Caco-2 (cell line): ENCODE measurements at regions not wholly inside any gene's neighbourhood (a gene's known extent, or its start where the extent isn't known, plus 50 kb on each side); places are given as distances from the start of the nearest gene placed in this dataset.

Experiments used
- BruUV-seq: library from RNA; stranded (reverse); fragments of 400-500 nt; replicated peaks from 2 replicates; lab custom pipeline; 2021; lab: Mats Ljungman, UMichigan
- CTCF ChIA-PET: fragments of 300-600 bp; sonication (Branson Sonifier 250); formaldehyde crosslinking; loops from one replicate; lab custom pipeline; 2022; ENCODE audit warnings: antibody characterized with exemption; lab: Charles Lee
- POLR2A ChIA-PET: fragments of 300-600 bp; sonication (Branson Sonifier 250); formaldehyde crosslinking; loops from one replicate; lab custom pipeline; 2022; ENCODE audit warnings: antibody characterized with exemption; lab: Charles Lee
- DNase-seq, 2 experiments: peaks; one replicate each; pipeline versions ENCODE4 v3.0.0 to v3.0.0-alpha.2; 2020 to 2022
- H3K27me3 ChIP-seq: replicated peaks from 2 replicates; pipeline ENCODE4 v1.6.0; 2011; ENCODE audit warnings: low read length; ENCODE audit not compliant: control insufficient read depth, insufficient read depth
- H3K36me3 ChIP-seq: 2 replicates; pipeline ENCODE4 v1.5.1; 2011; ENCODE audit warnings: low read length; ENCODE audit not compliant: control insufficient read depth, insufficient read depth
- H3K4me1 ChIP-seq: fragments of 250-450 bp; sonication (Bioruptor Pico); 2 replicates; pipeline ENCODE4 v1.5.1; 2020; ENCODE audit warnings: mild to moderate bottlenecking
- H3K4me3 ChIP-seq: 2 replicates; pipeline ENCODE4 v1.5.1; 2011; ENCODE audit warnings: low read depth, mild to moderate bottlenecking, control low read depth, low read length
- H3K9me3 ChIP-seq: fragments of 250-450 bp; sonication (Bioruptor Pico); 2 replicates; pipeline ENCODE4 v1.5.1; 2020; ENCODE audit warnings: mild to moderate bottlenecking, moderate library complexity
- H3K27ac Mint-ChIP-seq: one replicate; pipeline ENCODE4 v1.8.0; 2022; ENCODE audit warnings: mixed read lengths; ENCODE audit not compliant: unreplicated experiment
- H3K27me3 Mint-ChIP-seq: one replicate; pipeline ENCODE4 v1.8.0; 2022; ENCODE audit warnings: mixed read lengths; ENCODE audit not compliant: insufficient read depth, unreplicated experiment
- H3K36me3 Mint-ChIP-seq: one replicate; pipeline ENCODE4 v1.8.0; 2022; ENCODE audit warnings: mild to moderate bottlenecking, mixed read lengths; ENCODE audit not compliant: insufficient read depth, unreplicated experiment
- H3K4me1 Mint-ChIP-seq: one replicate; pipeline ENCODE4 v1.8.0; 2022; ENCODE audit warnings: low read depth, mixed read lengths; ENCODE audit not compliant: unreplicated experiment
- H3K4me3 Mint-ChIP-seq: one replicate; pipeline ENCODE4 v1.8.0; 2022; ENCODE audit warnings: mild to moderate bottlenecking, moderate library complexity, mixed read lengths; ENCODE audit not compliant: unreplicated experiment
- H3K9me3 Mint-ChIP-seq: one replicate; pipeline ENCODE4 v1.8.0; 2022; ENCODE audit warnings: mixed read lengths; ENCODE audit not compliant: unreplicated experiment
- intact Hi-C: fragments of 100-400 bp; cut with micrococcal nuclease; formaldehyde crosslinking; loops from one replicate; pipeline ENCODE4 v1.10.0; 2022; ENCODE audit not compliant: unreplicated experiment
- TF ChIP-seq, protein P1 (sequence below), 2 experiments: fragments of 200-600 bp in 1 of 2; IDR thresholded peaks; 1 replicate in 1 of 2; 2 replicates in 1 of 2; pipeline versions ENCODE4 v1.5.1 to v1.8.0; 2011 to 2022; ENCODE audit warnings: antibody characterized with exemption in 1 of 2, control low read depth in 1 of 2, inconsistent platforms in 1 of 2, low read depth in 1 of 2, low read length in 1 of 2, mild to moderate bottlenecking in 1 of 2, moderate library complexity in 1 of 2; ENCODE audit not compliant: insufficient read depth in 1 of 2, severe bottlenecking in 1 of 2, unreplicated experiment in 1 of 2

DNA sequence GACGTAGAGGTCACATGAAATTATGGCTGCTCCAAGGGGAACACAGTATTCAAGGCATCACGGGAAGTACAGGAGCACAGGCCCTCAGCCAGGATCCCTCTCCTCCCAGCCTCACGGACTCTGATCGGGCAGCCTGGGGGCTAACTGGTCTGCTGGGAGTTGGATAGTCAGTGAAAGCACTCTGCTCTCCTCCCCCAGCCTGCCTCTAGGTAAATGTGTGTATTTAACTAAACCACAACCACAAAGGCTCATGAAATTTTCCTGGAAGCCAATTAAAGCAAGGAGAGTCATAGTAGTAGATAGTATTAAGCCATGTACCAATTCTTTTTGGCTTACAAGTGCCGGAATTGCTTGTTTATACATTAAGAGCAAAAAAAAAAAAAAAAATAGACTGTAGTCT lies 254.3 kb downstream of the MSRB3 start:
- TF ChIP-seq, protein P1, sequence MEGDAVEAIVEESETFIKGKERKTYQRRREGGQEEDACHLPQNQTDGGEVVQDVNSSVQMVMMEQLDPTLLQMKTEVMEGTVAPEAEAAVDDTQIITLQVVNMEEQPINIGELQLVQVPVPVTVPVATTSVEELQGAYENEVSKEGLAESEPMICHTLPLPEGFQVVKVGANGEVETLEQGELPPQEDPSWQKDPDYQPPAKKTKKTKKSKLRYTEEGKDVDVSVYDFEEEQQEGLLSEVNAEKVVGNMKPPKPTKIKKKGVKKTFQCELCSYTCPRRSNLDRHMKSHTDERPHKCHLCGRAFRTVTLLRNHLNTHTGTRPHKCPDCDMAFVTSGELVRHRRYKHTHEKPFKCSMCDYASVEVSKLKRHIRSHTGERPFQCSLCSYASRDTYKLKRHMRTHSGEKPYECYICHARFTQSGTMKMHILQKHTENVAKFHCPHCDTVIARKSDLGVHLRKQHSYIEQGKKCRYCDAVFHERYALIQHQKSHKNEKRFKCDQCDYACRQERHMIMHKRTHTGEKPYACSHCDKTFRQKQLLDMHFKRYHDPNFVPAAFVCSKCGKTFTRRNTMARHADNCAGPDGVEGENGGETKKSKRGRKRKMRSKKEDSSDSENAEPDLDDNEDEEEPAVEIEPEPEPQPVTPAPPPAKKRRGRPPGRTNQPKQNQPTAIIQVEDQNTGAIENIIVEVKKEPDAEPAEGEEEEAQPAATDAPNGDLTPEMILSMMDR (IDR thresholded peaks at IDR 0.05; ENCODE audit: insufficient read depth in 1 of 2, low read depth in 1 of 2, low read length in 1 of 2, severe bottlenecking in 1 of 2, unreplicated experiment in 1 of 2) = no peak
- ChIA-PET CTCF (interaction anchor here (2.7 kb wide), 1 partner anchor 24 kb away, joined by 7 read pairs; no protein-coding TSS in a partner anchor), POLR2A (no interaction called here)
- Histone ChIP-seq H3K4me1 (peaks cover 40% of the 10 kb centered on the region), H3K4me3 (no peak overlapping the region), H3K36me3 (no peaks in the 10 kb centered on the region), H3K27me3 (no peaks in the 10 kb centered on the region), H3K9me3 (no peaks in the 10 kb centered on the region)
- peak overlapping the region; percentile 77 for H3K27ac Mint-ChIP-seq
- H3K27me3 Mint-ChIP-seq = no peaks in the 10 kb centered on the region
- peak overlapping the region; percentile 61 for H3K4me3 Mint-ChIP-seq
- H3K4me1 Mint-ChIP-seq = peaks cover 29% of the 10 kb centered on the region
- DNase-seq = peak; percentile 20 to 75
- BruUV-seq = no TSS peak
- H3K9me3 Mint-ChIP-seq = no peaks in the 10 kb centered on the region
- intact Hi-C loops = loop anchor here (1.0 kb wide), 1 partner anchor 213 kb away; no protein-coding TSS in a partner anchor
- peaks cover 10% of the 10 kb centered on the region for H3K36me3 Mint-ChIP-seq

DNA sequence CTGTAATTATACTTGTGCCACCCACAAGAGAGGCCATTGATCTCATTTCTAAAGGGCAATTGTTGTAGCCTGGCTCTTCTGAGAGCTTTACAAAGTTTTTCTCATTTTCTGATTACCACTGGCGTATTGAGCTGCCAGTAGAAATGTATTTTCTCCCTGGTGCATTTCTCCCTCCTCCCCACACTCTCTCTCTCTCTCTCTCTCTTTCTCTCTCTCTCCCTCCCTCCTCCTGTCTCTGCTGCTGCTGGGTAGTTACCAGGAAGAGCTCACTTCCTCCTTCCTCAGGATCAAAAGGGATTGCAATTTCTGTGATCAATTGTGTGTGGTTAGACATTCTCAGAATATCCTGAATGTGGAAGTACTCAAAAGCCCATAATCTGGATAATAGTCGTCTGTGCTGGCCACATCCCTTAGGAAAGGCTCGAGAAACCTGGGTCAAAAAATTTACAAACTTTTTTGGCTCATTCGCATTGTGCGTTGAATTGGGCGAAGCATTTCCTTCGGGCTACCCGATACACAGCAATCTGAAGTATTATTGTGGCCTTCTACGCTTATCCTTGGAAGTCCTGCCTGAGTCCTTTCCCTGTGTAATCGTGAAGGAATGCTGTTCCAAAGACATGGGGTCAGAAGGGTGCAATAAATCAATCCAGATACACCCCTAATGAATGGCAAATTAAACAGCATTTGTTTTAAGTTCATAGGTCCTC lies 254.8 kb downstream of the MSRB3 start:
- ChIA-PET POLR2A (no interaction called here), CTCF (interaction anchor here (2.7 kb wide), 1 partner anchor 23 kb away, joined by 7 read pairs; no protein-coding TSS in a partner anchor)
- Mint-ChIP-seq H3K27me3 (no peaks in the 10 kb centered on the region), H3K4me1 (peaks cover 29% of the 10 kb centered on the region), H3K27ac (peak overlapping the region; percentile 77), H3K4me3 (peak overlapping the region; percentile 61), H3K36me3 (peaks cover 10% of the 10 kb centered on the region), H3K9me3 (no peaks in the 10 kb centered on the region)
- Histone ChIP-seq H3K4me3 (no peak overlapping the region), H3K27me3 (no peaks in the 10 kb centered on the region), H3K36me3 (no peaks in the 10 kb centered on the region), H3K4me1 (peaks cover 40% of the 10 kb centered on the region), H3K9me3 (no peaks in the 10 kb centered on the region)
- peak; percentile 45 to 76 for DNase-seq
- no TSS peak for BruUV-seq
- intact Hi-C loops = loop anchor here (1.0 kb wide), 1 partner anchor 214 kb away; no protein-coding TSS in a partner anchor
- TF ChIP-seq, protein P1 (IDR thresholded peaks at IDR 0.05; ENCODE audit: insufficient read depth in 1 of 2, low read depth in 1 of 2, low read length in 1 of 2, severe bottlenecking in 1 of 2, unreplicated experiment in 1 of 2) = no peak

DNA sequence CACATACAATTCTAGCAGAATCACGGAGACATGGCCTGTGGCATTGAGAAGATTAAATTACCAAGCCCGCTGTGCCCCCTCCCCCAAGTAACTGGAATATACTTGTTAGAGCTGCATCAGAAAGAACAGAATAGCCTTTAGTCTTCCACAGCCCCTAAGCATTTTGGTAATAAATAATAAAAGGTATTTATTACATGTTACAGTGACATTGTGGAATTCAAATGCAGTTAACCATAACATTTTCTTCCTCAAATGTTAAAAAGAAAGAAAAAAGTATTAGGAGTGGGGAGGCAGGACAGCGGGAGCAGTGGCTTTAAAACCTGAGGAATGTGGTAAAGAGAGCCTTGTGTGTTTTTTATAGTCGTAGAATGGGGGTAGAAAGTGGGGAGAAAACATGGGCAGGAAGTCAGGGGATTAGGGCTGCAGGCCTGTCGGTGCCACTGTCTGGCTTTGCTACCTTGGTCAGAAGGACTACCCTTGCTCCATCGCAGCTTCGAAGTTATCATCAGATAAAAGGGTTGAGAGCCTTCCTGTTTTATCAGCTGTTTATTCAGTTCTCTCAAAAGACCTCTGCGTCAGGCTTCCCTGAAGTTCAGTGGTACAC lies 255.9 kb downstream of the MSRB3 start:
- H3K4me1 ChIP-seq = peaks cover 40% of the 10 kb centered on the region
- CTCF ChIA-PET = interaction anchor here (2.7 kb wide), 1 partner anchor 22 kb away, joined by 7 read pairs; no protein-coding TSS in a partner anchor
- H3K4me3 ChIP-seq = no peak overlapping the region
- DNase-seq = peak; percentile 10 to 61
- intact Hi-C loops = no loop called here
- BruUV-seq = no TSS peak
- H3K4me3 Mint-ChIP-seq = peak overlapping the region; percentile 61
- no peaks in the 10 kb centered on the region for H3K36me3 ChIP-seq
- peaks cover 10% of the 10 kb centered on the region for H3K36me3 Mint-ChIP-seq
- H3K9me3 Mint-ChIP-seq = no peaks in the 10 kb centered on the region
- H3K27me3 Mint-ChIP-seq = no peaks in the 10 kb centered on the region
- H3K27ac Mint-ChIP-seq = peak overlapping the region; percentile 77
- H3K27me3 ChIP-seq = no peaks in the 10 kb centered on the region
- POLR2A ChIA-PET = no interaction called here
- peaks cover 29% of the 10 kb centered on the region for H3K4me1 Mint-ChIP-seq
- H3K9me3 ChIP-seq = no peaks in the 10 kb centered on the region
- TF ChIP-seq, protein P1 (IDR thresholded peaks at IDR 0.05; ENCODE audit: insufficient read depth in 1 of 2, low read depth in 1 of 2, low read length in 1 of 2, severe bottlenecking in 1 of 2, unreplicated experiment in 1 of 2) = no peak
